ENCODE measurements at regions not wholly inside any gene's neighbourhood (a gene's known extent, or its start where the extent isn't known, plus 50 kb on each side); places are given as distances from the start of the nearest gene placed in this dataset.

- no peak for DNase-seq
- Histone ChIP-seq H3K9ac (no peak overlapping the region), H3K36me3 (replicated peaks in 1 of 2; ENCODE audit: control insufficient read depth in 1 of 2, insufficient read depth in 2 of 2, low read length in 1 of 2) (no peaks in the 10 kb centered on the region), H3F3A (replicated peaks; ENCODE audit: insufficient read depth) (no peaks in the 10 kb centered on the region), H2AFZ (ENCODE audit: low read depth) (no peak overlapping the region), H4K20me1 (ENCODE audit: insufficient read depth) (no peaks in the 10 kb centered on the region), H3K4me1 (ENCODE audit: control insufficient read depth in 1 of 2, insufficient read depth in 2 of 2, low read depth in 1 of 2, low read length in 1 of 2) (no peaks in the 10 kb centered on the region), H3K27me3 (ENCODE audit: insufficient read depth) (no peaks in the 10 kb centered on the region), H3K4me2 (no peak overlapping the region), H3K27ac (ENCODE audit: low read depth in 2 of 2, low read length in 1 of 2) (no peak overlapping the region), H3K9me2 (no peaks in the 10 kb centered on the region), H3K4me3 (ENCODE audit: low read depth in 2 of 2, low read length in 1 of 2) (no peak overlapping the region), H3K9me3 (no peaks in the 10 kb centered on the region), H3K79me2 (ENCODE audit: insufficient read depth) (no peaks in the 10 kb centered on the region)
- CTCF ChIA-PET: no interaction called here
- TF ChIP-seq TEAD4 (IDR thresholded peaks at IDR 0.05; ENCODE audit: borderline replicate concordance, insufficient read depth) (no peak), JUND (IDR thresholded peaks at IDR 0.05) (no peak), MAX (IDR thresholded peaks at IDR 0.05; ENCODE audit: low read depth) (no peak), YY1 (IDR thresholded peaks at IDR 0.05; ENCODE audit: low read depth) (no peak), NRF1 (IDR thresholded peaks at IDR 0.05; ENCODE audit: low read depth, low read length) (no peak), RAD21 (IDR thresholded peaks at IDR 0.05; ENCODE audit: low read length) (no peak), EZH2phosphoT487 (IDR thresholded peaks at IDR 0.05; ENCODE audit: borderline replicate concordance, low read depth) (no peak), IRF3 (IDR thresholded peaks at IDR 0.05; ENCODE audit: low read depth, low read length) (no peak)
- POLR2A ChIA-PET: no interaction called here
Observed at GRCh38 chr4:11912886-11913285, 484.2 kb upstream of the HS3ST1 start.

GRCh38 chr4:11910812-11911211 is 482.1 kb upstream of the HS3ST1 start:
- H3K4me1 ChIP-seq (ENCODE audit: control insufficient read depth in 1 of 2, insufficient read depth in 2 of 2, low read depth in 1 of 2, low read length in 1 of 2): no peaks in the 10 kb centered on the region
- whole genome bisulfite sequencing (ENCODE audit: low lambda C conversion rate): 17% methylated on average over 3 of the region's 3 CpGs
- no peaks in the 10 kb centered on the region for H3K9me3 ChIP-seq
- no peaks in the 10 kb centered on the region for H4K20me1 ChIP-seq (ENCODE audit: insufficient read depth)
- POLR2A ChIA-PET: no interaction called here
- H2AFZ ChIP-seq (ENCODE audit: low read depth): no peak overlapping the region
- no peak overlapping the region for H3K9ac ChIP-seq
- H3K79me2 ChIP-seq (ENCODE audit: insufficient read depth): no peaks in the 10 kb centered on the region
- H3K4me3 ChIP-seq (ENCODE audit: low read depth in 2 of 2, low read length in 1 of 2): no peak overlapping the region
- no peak overlapping the region for H3K4me2 ChIP-seq
- no peak overlapping the region for H3K27ac ChIP-seq (ENCODE audit: low read depth in 2 of 2, low read length in 1 of 2)
- H3K36me3 ChIP-seq (replicated peaks in 1 of 2; ENCODE audit: control insufficient read depth in 1 of 2, insufficient read depth in 2 of 2, low read length in 1 of 2): no peaks in the 10 kb centered on the region
- TF ChIP-seq EP300 (IDR thresholded peaks at IDR 0.05; ENCODE audit: borderline replicate concordance in 1 of 2, low read depth in 1 of 2, low read length in 1 of 2): no peak
- no peaks in the 10 kb centered on the region for H3K27me3 ChIP-seq (ENCODE audit: insufficient read depth)
- H3K9me2 ChIP-seq: no peaks in the 10 kb centered on the region
- no peaks in the 10 kb centered on the region for H3F3A ChIP-seq (replicated peaks; ENCODE audit: insufficient read depth)
- CTCF ChIA-PET: interaction anchor here (0.9 kb wide), 1 partner anchor 722 kb away, joined by 3 read pairs; no protein-coding TSS in a partner anchor
- no peak for DNase-seq

- Histone ChIP-seq H3K4me3 (ENCODE audit: low read depth in 2 of 2, low read length in 1 of 2) (no peak overlapping the region), H3K27me3 (ENCODE audit: insufficient read depth) (no peaks in the 10 kb centered on the region), H3K9me3 (no peaks in the 10 kb centered on the region), H3F3A (replicated peaks; ENCODE audit: insufficient read depth) (no peaks in the 10 kb centered on the region), H3K4me2 (no peak overlapping the region), H3K79me2 (ENCODE audit: insufficient read depth) (no peaks in the 10 kb centered on the region), H3K36me3 (replicated peaks in 1 of 2; ENCODE audit: control insufficient read depth in 1 of 2, insufficient read depth in 2 of 2, low read length in 1 of 2) (no peaks in the 10 kb centered on the region), H2AFZ (ENCODE audit: low read depth) (no peak overlapping the region), H3K9me2 (no peaks in the 10 kb centered on the region), H3K9ac (no peak overlapping the region), H4K20me1 (ENCODE audit: insufficient read depth) (no peaks in the 10 kb centered on the region), H3K4me1 (ENCODE audit: control insufficient read depth in 1 of 2, insufficient read depth in 2 of 2, low read depth in 1 of 2, low read length in 1 of 2) (no peaks in the 10 kb centered on the region), H3K27ac (ENCODE audit: low read depth in 2 of 2, low read length in 1 of 2) (no peak overlapping the region)
- DNase-seq: no peak
- 17% methylated on average over 4 of the region's 4 CpGs for WGBS (ENCODE audit: low lambda C conversion rate)
- CTCF ChIA-PET: no interaction called here
- POLR2A ChIA-PET: no interaction called here
- no peak for TF ChIP-seq CHD2 (IDR thresholded peaks at IDR 0.05; ENCODE audit: low read length, partially characterized antibody)
- TF ChIP-seq RFX5 (IDR thresholded peaks at IDR 0.05; ENCODE audit: low read length): no peak
- TF ChIP-seq TEAD4 (IDR thresholded peaks at IDR 0.05; ENCODE audit: borderline replicate concordance, insufficient read depth): no peak
- TF ChIP-seq YY1 (IDR thresholded peaks at IDR 0.05; ENCODE audit: low read depth): no peak
- TF ChIP-seq USF2 (IDR thresholded peaks at IDR 0.05; ENCODE audit: borderline replicate concordance, low read depth, low read length): no peak
- TF ChIP-seq GABPA (IDR thresholded peaks at IDR 0.05; ENCODE audit: low read depth): no peak
- TF ChIP-seq, protein P1, sequence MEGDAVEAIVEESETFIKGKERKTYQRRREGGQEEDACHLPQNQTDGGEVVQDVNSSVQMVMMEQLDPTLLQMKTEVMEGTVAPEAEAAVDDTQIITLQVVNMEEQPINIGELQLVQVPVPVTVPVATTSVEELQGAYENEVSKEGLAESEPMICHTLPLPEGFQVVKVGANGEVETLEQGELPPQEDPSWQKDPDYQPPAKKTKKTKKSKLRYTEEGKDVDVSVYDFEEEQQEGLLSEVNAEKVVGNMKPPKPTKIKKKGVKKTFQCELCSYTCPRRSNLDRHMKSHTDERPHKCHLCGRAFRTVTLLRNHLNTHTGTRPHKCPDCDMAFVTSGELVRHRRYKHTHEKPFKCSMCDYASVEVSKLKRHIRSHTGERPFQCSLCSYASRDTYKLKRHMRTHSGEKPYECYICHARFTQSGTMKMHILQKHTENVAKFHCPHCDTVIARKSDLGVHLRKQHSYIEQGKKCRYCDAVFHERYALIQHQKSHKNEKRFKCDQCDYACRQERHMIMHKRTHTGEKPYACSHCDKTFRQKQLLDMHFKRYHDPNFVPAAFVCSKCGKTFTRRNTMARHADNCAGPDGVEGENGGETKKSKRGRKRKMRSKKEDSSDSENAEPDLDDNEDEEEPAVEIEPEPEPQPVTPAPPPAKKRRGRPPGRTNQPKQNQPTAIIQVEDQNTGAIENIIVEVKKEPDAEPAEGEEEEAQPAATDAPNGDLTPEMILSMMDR (IDR thresholded peaks at IDR 0.05): no peak
- TF ChIP-seq GATA2 (CRISPR knock-in tag; IDR thresholded peaks at IDR 0.05): no peak
Observed at GRCh38 chr4:11908712-11909111, 480.0 kb upstream of the HS3ST1 start.
